Prostate gland (tissue), 2 donors: ENCODE measurements at regions not wholly inside any gene's neighbourhood (a gene's known extent, or its start where the extent isn't known, plus 50 kb on each side); places are given as distances from the start of the nearest gene placed in this dataset.

Experiments
- CTCF ChIP-seq, 4 experiments: fragments of 200-600 bp in 2 of 4; fragments of 450-650 bp in 2 of 4; sonication (generic) in 2 of 4; IDR thresholded peaks; 1 replicate in 3 of 4; 2 replicates in 1 of 4; pipeline ENCODE4 v1.5.1; 2016 to 2019; ENCODE audit warnings: antibody characterized with exemption in 4 of 4, mild to moderate bottlenecking in 2 of 4, moderate library complexity in 2 of 4
- POLR2A ChIP-seq: fragments of 450-650 bp; IDR thresholded peaks from one replicate; pipeline ENCODE4 v1.6.1; 2016; ENCODE audit warnings: antibody characterized with exemption, mild to moderate bottlenecking

GRCh38 chr15:89393056-89393455 is 58.4 kb upstream of the POLG start:
- TF ChIP-seq CTCF (IDR thresholded peaks at IDR 0.05) (no peak), POLR2A (no peak)
